Activated CD8-positive, alpha-beta T cell treated with anti-CD3 and anti-CD28 coated beads, Interleukin-2, amount 10 ng/mL, durations not matched to agents 7 days and 5 days (primary cell): ENCODE measurements at regions not wholly inside any gene's neighbourhood (a gene's known extent, or its start where the extent isn't known, plus 50 kb on each side); places are given as distances from the start of the nearest gene placed in this dataset.

Source experiments
- ATAC-seq: fragments of 150-1000 bp; cut with Tn5 transposase; one replicate; pipeline ENCODE4 v1.10.0; 2021; ENCODE audit warnings: moderate library complexity
- CTCF ChIA-PET: fragments of 350-600 bp; sonication (Branson Sonifier 250); formaldehyde crosslinking; loops from one replicate; lab custom pipeline; 2021; ENCODE audit warnings: antibody characterized with exemption; lab: Charles Lee
- POLR2A ChIA-PET: fragments of 350-600 bp; sonication (Branson Sonifier 250); formaldehyde crosslinking; loops from one replicate; lab custom pipeline; 2021; ENCODE audit warnings: antibody characterized with exemption; lab: Charles Lee
- DNase-seq: peaks from one replicate; pipeline ENCODE4 v3.0.0-alpha.2; 2020
- H3K27ac Mint-ChIP-seq: one replicate; pipeline ENCODE4 v1.8.0; 2021; ENCODE audit warnings: mild to moderate bottlenecking, mixed read lengths
- H3K27me3 Mint-ChIP-seq: one replicate; pipeline ENCODE4 v1.8.0; 2021; ENCODE audit warnings: low read depth, mixed read lengths
- H3K36me3 Mint-ChIP-seq: one replicate; pipeline ENCODE4 v1.8.0; 2021; ENCODE audit warnings: low read depth, mixed read lengths
- H3K4me1 Mint-ChIP-seq: one replicate; pipeline ENCODE4 v1.8.0; 2021; ENCODE audit warnings: low read depth, mixed read lengths
- H3K4me3 Mint-ChIP-seq: one replicate; pipeline ENCODE4 v1.8.0; 2021; ENCODE audit warnings: mild to moderate bottlenecking, mixed read lengths
- H3K9me3 Mint-ChIP-seq: one replicate; pipeline ENCODE4 v1.8.0; 2022; ENCODE audit warnings: mixed read lengths; ENCODE audit not compliant: insufficient read depth

DNA sequence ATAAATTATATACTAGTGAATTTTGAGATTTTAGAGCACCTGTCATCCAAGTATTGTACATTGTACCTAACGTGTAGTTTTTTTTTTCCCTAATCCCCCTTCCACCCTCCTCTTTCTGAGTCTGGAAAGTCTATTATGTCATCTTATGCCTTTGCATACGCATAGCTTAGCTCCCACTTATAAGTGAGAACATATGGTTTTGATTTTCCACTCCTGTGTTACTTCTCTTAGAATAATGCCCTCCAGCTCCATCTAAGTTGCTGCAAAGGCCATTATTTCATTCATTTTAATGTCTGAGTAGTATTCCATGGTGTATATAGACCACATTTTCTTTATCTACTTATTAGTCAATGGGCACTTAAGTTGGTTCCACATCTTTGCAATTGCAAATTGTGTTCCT lies 177.0 kb upstream of the C16orf82 start:
- DNase-seq (no peak), ATAC-seq (no peak)
- H3K36me3 Mint-ChIP-seq, result no peaks in the 10 kb centered on the region
- POLR2A ChIA-PET, result no interaction called here
- H3K4me1 Mint-ChIP-seq, result no peaks in the 10 kb centered on the region
- no peak overlapping the region for H3K27ac Mint-ChIP-seq
- H3K4me3 Mint-ChIP-seq, result no peak overlapping the region
- H3K9me3 Mint-ChIP-seq, result no peaks in the 10 kb centered on the region
- CTCF ChIA-PET, result no interaction called here
- H3K27me3 Mint-ChIP-seq, result peaks cover 10% of the 10 kb centered on the region

DNA sequence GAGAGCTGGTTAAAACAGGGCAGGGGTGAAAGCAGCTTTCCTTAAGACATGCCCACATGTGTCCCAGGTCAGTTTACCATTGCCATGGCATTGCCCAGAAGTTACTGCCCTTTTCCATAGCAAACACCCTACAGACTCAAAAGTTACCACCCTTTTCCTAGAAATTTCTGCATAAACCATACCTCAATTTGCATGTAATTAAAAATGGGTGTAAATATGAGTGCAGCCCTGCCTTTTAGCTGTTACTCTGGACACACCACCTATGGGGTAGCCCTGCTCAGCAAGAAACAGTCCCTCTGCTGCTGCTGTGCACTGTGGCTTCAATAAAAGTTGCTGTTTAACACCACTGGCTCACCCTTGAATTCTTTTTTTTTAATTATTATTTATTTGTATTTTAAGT lies 168.5 kb upstream of the C16orf82 start:
- Mint-ChIP-seq H3K9me3 (no peaks in the 10 kb centered on the region), H3K4me3 (no peak overlapping the region), H3K36me3 (no peaks in the 10 kb centered on the region), H3K4me1 (no peaks in the 10 kb centered on the region), H3K27ac (no peak overlapping the region), H3K27me3 (peaks cover 8% of the 10 kb centered on the region)
- DNase-seq (no peak), ATAC-seq (no peak)
- CTCF ChIA-PET, result no interaction called here
- POLR2A ChIA-PET, result no interaction called here

DNA sequence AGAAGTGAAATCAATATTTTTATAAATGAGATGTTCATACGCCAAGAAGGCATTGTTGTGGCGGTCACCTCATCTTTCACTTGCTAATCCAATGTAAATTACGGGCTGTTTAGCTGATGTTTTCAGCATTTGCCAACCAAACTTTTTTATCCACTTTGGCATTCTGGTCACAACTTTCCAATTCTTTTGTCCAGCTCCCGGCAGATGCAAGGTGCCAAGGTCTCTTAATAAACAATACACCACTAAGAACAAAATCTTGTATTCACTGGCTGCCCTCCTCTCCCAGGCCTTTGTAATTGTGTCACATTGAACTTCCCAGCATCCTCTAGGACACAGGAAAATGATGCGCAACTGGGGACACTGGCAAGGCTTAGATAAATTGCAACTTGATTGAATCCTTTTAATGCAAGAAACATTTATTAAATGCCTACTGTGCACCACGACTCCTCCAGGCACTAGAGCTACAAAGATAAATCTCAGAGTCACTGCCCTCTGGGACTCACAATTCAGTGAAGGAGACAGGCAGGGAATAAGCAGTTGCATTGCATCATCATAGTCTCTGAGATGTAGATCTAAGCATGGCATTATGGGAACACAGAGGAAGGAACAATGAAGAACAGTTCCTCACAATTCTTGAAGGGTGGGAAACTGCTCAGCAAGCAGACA lies 165.4 kb upstream of the C16orf82 start:
- no peak overlapping the region for H3K4me3 Mint-ChIP-seq
- H3K36me3 Mint-ChIP-seq, result no peaks in the 10 kb centered on the region
- ChIA-PET CTCF (no interaction called here), POLR2A (no interaction called here)
- DNase-seq (no peak), ATAC-seq (no peak)
- H3K4me1 Mint-ChIP-seq, result no peaks in the 10 kb centered on the region
- H3K27me3 Mint-ChIP-seq, result peaks cover 8% of the 10 kb centered on the region
- H3K9me3 Mint-ChIP-seq, result no peaks in the 10 kb centered on the region
- no peak overlapping the region for H3K27ac Mint-ChIP-seq

DNA sequence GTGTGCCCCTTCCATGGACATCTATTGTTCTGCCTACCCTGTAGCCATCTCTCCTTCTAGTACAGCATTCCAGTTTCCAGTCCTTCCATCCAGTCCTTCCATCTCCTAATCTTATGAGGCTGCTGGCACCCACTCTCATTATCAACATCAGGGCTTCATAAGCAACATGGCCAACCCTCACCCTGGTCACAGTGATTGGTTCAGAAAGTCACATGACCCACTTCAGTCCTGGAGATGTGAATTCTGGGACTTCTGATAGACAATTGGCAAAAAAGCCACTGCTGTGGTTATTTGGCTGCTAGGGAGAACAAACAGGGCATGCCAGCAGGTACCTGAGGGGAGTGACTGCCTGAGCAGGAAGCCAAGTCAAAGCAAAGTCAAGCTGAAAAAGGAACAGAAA lies 164.7 kb upstream of the C16orf82 start:
- H3K4me1 Mint-ChIP-seq, result no peaks in the 10 kb centered on the region
- DNase-seq, result no peak
- no peaks in the 10 kb centered on the region for H3K9me3 Mint-ChIP-seq
- CTCF ChIA-PET, result no interaction called here
- no peak overlapping the region for H3K4me3 Mint-ChIP-seq
- H3K27me3 Mint-ChIP-seq, result peaks cover 8% of the 10 kb centered on the region
- H3K27ac Mint-ChIP-seq, result no peak overlapping the region
- POLR2A ChIA-PET, result no interaction called here
- H3K36me3 Mint-ChIP-seq, result no peaks in the 10 kb centered on the region
- no peak for ATAC-seq

DNA sequence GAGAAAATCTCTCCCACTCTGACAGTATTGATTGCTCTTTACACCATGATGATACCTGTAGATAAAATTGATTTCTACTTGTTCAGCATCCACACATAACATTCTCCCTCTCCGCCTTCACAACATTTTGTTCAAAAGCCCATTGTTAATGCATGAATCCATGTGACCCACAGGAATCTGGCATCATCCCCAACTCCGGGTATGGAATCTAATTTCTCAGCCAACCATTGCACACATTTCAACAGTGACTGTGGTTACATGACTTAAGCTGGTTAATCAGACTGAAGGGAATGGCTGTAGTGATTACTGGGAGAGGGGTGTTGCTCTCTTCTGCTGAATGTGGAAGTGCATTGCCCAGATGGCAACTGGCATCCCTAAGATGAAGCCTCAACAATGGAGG lies 161.4 kb upstream of the C16orf82 start:
- Mint-ChIP-seq H3K9me3 (no peaks in the 10 kb centered on the region), H3K36me3 (no peaks in the 10 kb centered on the region), H3K27ac (no peak overlapping the region), H3K27me3 (peaks cover 4% of the 10 kb centered on the region), H3K4me3 (no peak overlapping the region), H3K4me1 (no peaks in the 10 kb centered on the region)
- CTCF ChIA-PET, result no interaction called here
- no peak for DNase-seq
- POLR2A ChIA-PET, result no interaction called here
- ATAC-seq, result no peak

DNA sequence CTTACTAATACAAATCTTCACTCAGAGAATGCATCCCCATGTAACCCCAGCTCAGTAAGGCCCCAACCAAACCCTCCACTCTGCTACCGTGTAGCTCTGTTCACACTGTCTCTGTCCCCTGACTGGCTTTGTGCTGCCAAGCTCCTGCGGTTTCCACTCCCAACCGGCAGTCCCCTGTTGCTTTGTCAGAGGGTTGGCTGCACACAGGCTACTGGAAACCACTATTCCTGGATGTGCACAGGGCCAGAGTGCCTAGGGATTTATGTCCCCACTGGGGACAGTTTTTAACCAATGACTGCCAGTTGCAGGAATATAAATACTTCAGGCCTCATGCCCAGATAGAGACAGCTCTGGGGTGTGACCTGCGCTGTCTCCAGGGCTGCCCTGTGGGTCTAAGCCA lies 157.1 kb upstream of the C16orf82 start:
- no peaks in the 10 kb centered on the region for H3K9me3 Mint-ChIP-seq
- H3K4me3 Mint-ChIP-seq, result no peak overlapping the region
- ChIA-PET CTCF (no interaction called here), POLR2A (no interaction called here)
- H3K27ac Mint-ChIP-seq, result no peak overlapping the region
- no peaks in the 10 kb centered on the region for H3K4me1 Mint-ChIP-seq
- no peak for DNase-seq
- ATAC-seq, result no peak
- peaks cover 4% of the 10 kb centered on the region for H3K27me3 Mint-ChIP-seq
- H3K36me3 Mint-ChIP-seq, result no peaks in the 10 kb centered on the region

DNA sequence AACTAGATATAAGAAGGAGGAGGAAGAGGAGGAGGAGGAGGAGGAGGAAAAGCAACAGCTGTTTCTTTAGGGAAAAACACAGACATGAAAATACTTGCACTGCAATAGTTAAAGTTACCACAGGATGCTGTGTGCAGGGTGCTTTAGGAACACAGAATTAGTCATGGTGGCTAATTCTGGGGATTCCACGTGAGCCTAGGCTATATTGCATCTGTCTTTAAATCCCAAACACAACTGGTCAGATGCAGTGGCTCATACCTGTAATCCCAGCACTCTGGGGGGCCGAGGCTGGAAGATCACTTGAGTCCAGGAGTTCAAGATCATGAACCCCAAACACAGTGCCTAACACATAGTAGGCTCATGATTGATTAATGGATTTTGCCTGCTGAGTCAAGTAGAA lies 155.3 kb upstream of the C16orf82 start:
- Mint-ChIP-seq H3K4me1 (no peaks in the 10 kb centered on the region), H3K36me3 (no peaks in the 10 kb centered on the region), H3K27me3 (peaks cover 4% of the 10 kb centered on the region), H3K9me3 (no peaks in the 10 kb centered on the region), H3K27ac (no peak overlapping the region), H3K4me3 (no peak overlapping the region)
- ATAC-seq (no peak), DNase-seq (no peak)
- ChIA-PET POLR2A (no interaction called here), CTCF (no interaction called here)

DNA sequence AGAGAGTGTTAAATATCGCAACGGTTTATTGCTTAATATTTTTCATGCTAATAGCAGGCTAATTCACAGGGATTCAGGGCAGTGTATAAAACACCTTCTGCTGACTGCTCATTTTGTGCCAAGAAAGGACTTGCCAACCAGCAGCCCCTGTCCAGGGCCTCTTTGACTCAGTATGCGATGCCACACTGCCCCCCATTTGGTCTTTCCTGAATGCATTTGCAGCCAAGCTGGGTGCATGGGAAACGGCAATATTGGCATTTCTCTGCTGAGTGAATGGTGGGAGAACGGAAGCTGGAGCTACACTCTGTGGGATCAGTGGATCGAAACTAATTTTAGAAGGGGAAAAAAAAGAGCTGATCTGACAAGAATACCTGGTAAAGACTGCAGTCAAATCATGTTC lies 152.9 kb upstream of the C16orf82 start:
- no peak for DNase-seq
- H3K9me3 Mint-ChIP-seq, result no peaks in the 10 kb centered on the region
- H3K27ac Mint-ChIP-seq, result no peak overlapping the region
- peaks cover 4% of the 10 kb centered on the region for H3K27me3 Mint-ChIP-seq
- no peaks in the 10 kb centered on the region for H3K4me1 Mint-ChIP-seq
- POLR2A ChIA-PET, result no interaction called here
- no peak for ATAC-seq
- H3K36me3 Mint-ChIP-seq, result no peaks in the 10 kb centered on the region
- CTCF ChIA-PET, result no interaction called here
- no peak overlapping the region for H3K4me3 Mint-ChIP-seq

DNA sequence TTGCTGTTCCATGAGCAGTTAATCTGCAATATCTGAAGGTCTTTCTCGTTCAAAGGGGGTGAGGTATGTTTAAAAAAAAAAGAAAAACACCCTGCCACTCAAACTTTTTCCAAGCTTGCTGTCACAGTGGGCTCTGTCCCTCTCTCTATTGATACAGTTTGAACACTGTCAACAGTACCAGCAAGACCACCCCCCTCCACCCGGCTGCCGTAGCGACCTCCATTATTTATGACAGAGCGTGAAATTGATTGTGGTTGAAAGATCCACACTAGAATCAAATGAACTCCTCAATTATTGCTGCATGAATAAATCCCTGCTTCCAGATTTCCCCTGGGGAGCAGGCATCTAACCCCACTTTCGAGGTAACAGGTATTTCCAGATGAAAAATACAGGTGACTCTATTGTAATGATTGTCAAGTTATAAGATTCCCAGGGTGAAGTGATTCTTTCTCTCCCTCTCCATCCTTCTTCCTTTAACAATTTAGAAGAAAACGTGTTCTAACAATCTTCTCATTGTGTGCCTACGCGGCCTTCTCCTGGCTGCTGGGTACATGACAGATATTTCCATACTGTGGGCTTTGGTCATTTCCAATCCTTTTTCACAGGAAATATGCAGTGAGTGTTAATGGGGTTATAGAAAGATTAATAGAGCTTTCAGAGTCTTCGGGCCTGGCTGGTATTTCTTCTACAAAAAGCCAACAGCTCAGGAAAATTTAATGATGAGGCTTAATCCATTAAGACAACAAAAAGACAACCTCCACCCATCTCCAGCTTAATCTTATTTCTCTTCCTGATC lies 135.7 kb upstream of the C16orf82 start:
- H3K4me3 Mint-ChIP-seq, result no peak overlapping the region
- no peaks in the 10 kb centered on the region for H3K4me1 Mint-ChIP-seq
- H3K36me3 Mint-ChIP-seq, result no peaks in the 10 kb centered on the region
- no peaks in the 10 kb centered on the region for H3K9me3 Mint-ChIP-seq
- H3K27me3 Mint-ChIP-seq, result no peaks in the 10 kb centered on the region
- ChIA-PET POLR2A (no interaction called here), CTCF (interaction anchor here (1.4 kb wide), 1 partner anchor 33 kb away, joined by 3 read pairs; no protein-coding TSS in a partner anchor)
- no peak for ATAC-seq
- no peak overlapping the region for H3K27ac Mint-ChIP-seq
- DNase-seq, result no peak

DNA sequence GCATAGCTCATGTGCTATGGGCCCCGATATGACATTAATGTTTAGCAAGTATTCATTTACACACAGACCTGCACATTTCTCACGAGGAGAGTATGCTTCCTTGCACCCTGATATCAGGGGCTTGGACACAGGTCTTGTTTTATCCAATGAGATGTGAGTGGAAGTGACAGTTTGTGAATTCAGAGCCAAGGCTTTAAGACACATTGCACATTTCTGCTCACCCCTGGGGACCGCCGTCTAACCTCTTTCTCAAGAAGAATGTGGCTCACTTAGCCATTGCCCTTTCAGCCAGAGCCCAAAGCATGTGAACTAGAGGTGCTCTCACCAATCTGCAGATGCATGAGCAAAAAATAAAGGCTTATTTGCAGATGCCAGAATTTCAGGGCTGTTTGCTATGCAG lies 116.1 kb upstream of the C16orf82 start:
- no peaks in the 10 kb centered on the region for H3K9me3 Mint-ChIP-seq
- POLR2A ChIA-PET, result no interaction called here
- CTCF ChIA-PET, result no interaction called here
- H3K27ac Mint-ChIP-seq, result no peak overlapping the region
- DNase-seq (no peak), ATAC-seq (no peak)
- no peaks in the 10 kb centered on the region for H3K36me3 Mint-ChIP-seq
- H3K4me3 Mint-ChIP-seq, result no peak overlapping the region
- no peaks in the 10 kb centered on the region for H3K4me1 Mint-ChIP-seq
- H3K27me3 Mint-ChIP-seq, result no peaks in the 10 kb centered on the region

DNA sequence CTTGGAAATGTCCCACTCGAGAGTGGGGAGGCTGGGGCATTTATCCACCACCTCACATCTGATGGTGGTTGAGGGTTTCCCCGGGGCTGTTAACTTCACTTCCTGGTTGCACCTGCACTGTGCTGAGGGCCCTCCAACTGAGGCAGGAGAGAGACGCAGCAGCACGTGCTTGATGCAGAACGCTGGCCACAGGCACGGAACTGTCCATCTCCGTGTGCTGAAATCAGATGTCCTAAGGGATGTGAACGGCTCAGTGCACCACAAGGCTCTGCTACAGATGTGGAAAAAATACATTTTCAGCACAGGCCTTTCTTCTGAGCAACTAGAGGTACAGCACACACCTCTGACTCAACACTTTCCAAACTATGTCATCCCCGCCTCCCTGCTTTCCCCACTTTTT lies 114.8 kb upstream of the C16orf82 start:
- DNase-seq, result no peak
- no peaks in the 10 kb centered on the region for H3K4me1 Mint-ChIP-seq
- no peaks in the 10 kb centered on the region for H3K9me3 Mint-ChIP-seq
- no peak overlapping the region for H3K4me3 Mint-ChIP-seq
- ChIA-PET POLR2A (no interaction called here), CTCF (no interaction called here)
- no peak overlapping the region for H3K27ac Mint-ChIP-seq
- H3K27me3 Mint-ChIP-seq, result no peaks in the 10 kb centered on the region
- no peak for ATAC-seq
- H3K36me3 Mint-ChIP-seq, result no peaks in the 10 kb centered on the region

DNA sequence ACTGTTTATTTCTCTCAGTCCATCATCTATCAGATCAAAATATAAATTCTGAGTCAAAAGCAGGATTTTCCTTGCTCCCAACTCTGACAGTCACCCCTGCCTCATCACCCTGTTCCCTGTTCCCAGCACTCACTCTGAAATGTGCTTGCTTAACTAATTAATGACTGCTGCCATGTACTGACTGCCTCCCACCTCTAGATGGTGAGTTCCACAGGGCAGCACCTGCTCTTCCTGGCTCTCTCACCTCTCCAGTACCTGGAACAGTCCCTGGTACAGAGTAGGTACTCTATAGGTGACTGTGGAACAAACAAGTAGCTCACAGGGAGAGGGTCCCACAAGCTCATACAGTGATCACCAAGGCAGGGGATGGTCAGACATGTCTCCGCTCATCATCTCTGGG lies 114.3 kb upstream of the C16orf82 start:
- H3K4me1 Mint-ChIP-seq, result no peaks in the 10 kb centered on the region
- ATAC-seq (no peak), DNase-seq (no peak)
- POLR2A ChIA-PET, result no interaction called here
- no peaks in the 10 kb centered on the region for H3K36me3 Mint-ChIP-seq
- no peaks in the 10 kb centered on the region for H3K9me3 Mint-ChIP-seq
- CTCF ChIA-PET, result no interaction called here
- no peaks in the 10 kb centered on the region for H3K27me3 Mint-ChIP-seq
- H3K4me3 Mint-ChIP-seq, result no peak overlapping the region
- H3K27ac Mint-ChIP-seq, result no peak overlapping the region
